ENCODE measurements at regions not wholly inside any gene's neighbourhood (a gene's known extent, or its start where the extent isn't known, plus 50 kb on each side); places are given as distances from the start of the nearest gene placed in this dataset.

DNA sequence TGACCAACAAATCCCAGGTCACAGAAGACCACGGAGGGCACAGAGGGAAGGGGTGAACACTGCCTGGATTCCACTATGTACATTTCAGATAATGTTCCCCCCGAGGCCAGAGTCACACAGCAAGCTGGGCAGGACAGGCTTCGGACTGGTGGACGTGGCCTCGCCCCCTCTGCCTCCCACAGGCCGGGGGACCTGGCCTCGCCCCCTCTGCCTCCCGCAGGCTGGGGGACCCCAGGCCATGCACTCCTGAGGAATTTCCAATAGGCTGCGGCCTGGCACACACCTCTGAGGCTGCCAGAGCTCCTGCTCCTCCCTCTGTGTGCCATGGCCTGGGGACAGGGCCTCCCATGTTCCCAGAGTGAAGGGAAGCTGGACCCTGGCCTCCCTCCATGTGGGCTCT is 1352.8 kb downstream of the BRD1 start:
- TF ChIP-seq ZFX (IDR thresholded peaks at IDR 0.05; ENCODE audit: borderline replicate concordance), result no peak
- TF ChIP-seq, protein P1, sequence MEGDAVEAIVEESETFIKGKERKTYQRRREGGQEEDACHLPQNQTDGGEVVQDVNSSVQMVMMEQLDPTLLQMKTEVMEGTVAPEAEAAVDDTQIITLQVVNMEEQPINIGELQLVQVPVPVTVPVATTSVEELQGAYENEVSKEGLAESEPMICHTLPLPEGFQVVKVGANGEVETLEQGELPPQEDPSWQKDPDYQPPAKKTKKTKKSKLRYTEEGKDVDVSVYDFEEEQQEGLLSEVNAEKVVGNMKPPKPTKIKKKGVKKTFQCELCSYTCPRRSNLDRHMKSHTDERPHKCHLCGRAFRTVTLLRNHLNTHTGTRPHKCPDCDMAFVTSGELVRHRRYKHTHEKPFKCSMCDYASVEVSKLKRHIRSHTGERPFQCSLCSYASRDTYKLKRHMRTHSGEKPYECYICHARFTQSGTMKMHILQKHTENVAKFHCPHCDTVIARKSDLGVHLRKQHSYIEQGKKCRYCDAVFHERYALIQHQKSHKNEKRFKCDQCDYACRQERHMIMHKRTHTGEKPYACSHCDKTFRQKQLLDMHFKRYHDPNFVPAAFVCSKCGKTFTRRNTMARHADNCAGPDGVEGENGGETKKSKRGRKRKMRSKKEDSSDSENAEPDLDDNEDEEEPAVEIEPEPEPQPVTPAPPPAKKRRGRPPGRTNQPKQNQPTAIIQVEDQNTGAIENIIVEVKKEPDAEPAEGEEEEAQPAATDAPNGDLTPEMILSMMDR (IDR thresholded peaks at IDR 0.05), result no peak
- H3K27ac ChIP-seq, result no peak overlapping the region

DNA sequence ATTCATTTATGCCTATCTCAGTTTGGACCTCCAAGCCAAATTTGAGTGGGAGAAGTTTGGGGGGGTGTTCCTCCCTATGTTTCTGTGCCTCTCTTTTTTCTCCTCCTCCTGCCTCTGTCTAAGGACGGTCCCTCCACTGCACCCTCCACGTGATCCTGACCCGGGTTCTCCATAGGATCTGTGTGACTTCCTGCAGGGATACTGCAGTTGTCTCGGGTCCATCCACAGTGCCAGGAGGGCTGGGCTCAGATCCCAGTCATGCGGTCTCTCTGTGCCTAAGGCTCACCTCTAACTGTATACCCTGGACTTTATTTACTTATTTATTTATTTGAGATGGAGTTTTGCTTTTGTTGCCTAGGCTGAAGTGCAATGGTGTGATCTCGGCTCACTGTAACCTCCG is 1354.5 kb downstream of the BRD1 start:
- H3K27ac ChIP-seq, result no peak overlapping the region
- TF ChIP-seq, protein P1 (IDR thresholded peaks at IDR 0.05), result no peak
- TF ChIP-seq ZFX (IDR thresholded peaks at IDR 0.05; ENCODE audit: borderline replicate concordance), result no peak

DNA sequence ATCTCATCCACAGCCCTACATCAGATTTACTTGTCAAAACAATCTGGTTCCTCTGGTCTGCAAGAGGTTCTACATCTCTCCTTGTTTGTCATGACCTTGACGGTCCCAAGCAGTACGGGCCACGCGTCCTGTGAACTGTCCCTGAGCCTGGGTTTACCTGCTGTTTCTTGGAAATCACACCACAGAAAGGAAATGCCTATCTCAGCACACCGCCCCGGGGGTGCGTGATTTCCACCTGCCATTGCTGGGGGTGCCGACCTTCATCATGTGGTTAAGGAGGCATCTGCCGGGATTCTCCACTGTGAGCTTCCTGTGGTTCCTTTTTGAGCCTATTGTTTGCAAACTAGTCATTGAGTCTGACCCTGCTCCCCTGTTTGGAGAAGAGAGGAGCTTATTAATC is 1363.4 kb downstream of the BRD1 start:
- no peak overlapping the region for H3K27ac ChIP-seq
- TF ChIP-seq ZFX (IDR thresholded peaks at IDR 0.05; ENCODE audit: borderline replicate concordance), result no peak
- TF ChIP-seq, protein P1 (IDR thresholded peaks at IDR 0.05), result no peak

DNA sequence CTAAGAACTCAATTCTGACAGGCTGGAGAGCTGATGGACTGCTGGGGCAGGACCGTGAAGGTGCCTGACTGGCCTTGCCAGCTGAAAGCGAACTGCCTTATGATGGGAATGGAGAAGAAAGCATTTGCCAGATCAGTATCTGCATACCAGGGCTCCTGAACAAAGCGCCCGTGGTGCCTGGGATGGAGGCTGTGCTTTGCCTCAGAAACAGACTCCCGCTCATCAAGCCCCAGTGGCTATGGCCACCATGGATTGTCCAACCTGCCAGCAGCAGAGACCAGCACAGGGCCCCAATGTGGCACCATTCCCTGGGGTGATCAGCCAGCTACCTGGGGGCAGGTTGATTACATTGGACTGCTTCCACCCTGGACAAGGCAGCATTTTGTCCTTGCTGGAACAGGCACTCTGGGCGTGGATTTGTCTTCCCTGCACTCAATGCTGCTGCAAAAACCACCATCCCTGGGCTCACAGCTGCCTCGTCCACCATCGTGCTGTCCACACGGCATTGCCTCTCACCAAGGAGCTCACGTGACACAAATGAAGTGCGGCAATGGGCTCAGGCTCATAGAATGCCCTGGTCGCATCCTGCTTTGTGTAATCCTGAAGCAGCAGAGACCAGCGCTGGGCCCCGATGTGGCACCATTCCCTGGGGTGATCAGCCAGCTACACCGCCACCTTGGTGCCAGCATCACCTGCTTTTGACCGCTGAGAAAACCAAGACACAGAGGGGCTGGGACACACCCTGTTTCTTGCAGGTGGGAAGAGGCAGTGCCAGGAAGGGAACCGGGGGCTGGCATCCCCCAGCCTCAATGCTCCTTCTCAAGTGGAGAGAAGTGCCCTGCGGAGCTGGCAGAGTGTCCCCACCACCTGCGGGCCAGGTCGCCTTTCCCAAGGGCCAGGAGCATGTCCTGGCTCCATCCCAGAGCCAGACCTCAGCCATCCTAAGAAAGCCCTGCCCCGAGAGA is 1367.5 kb downstream of the BRD1 start:
- TF ChIP-seq ZFX (IDR thresholded peaks at IDR 0.05; ENCODE audit: borderline replicate concordance), result no peak
- TF ChIP-seq, protein P1 (IDR thresholded peaks at IDR 0.05), result no peak

DNA sequence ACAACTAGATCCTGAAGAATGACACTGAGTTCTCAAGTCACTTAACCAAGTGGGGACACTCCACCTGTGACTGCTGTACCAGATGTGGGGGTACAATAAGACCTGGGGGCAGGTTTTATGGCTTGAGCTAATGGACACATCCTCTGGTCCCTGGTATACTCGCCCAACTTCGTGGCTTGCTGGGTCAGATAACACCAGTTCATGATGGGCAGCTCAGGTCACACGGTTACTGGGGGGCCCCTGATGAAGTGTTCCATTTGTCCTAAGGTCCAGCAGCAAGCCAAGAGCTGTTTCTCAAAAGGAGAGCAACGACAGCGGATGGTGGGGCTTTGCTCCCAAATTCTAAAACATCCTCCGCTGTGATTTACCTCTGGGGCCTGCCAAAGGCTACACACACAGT is 1368.4 kb downstream of the BRD1 start:
- TF ChIP-seq ZFX (IDR thresholded peaks at IDR 0.05; ENCODE audit: borderline replicate concordance), result no peak
- TF ChIP-seq, protein P1 (IDR thresholded peaks at IDR 0.05), result no peak
- H3K27ac ChIP-seq, result no peak overlapping the region

More for the DNA sequence above, 1367.5 kb downstream of the BRD1 start:
- no peak overlapping the region for H3K27ac ChIP-seq

DNA sequence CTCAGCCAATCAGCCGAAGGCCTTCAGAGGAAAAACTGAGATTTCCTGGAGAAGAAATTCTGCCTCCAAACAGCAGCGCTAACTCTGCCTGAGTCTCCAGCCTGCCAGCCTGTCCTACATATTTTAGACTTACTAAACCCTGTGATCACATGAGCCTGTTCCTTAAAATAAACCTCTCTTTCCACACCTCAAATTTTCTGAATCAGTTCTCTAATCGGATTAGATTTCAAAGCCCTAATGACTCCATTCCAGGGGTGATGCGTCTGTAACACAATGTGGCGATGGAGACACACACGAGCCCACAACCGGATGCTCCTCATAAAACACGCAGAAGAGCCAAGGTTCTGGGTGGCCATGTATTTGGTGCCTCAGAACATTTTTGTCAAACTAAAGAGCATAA is 1371.2 kb downstream of the BRD1 start:
- TF ChIP-seq, protein P1 (IDR thresholded peaks at IDR 0.05), result no peak
- no peak for TF ChIP-seq ZFX (IDR thresholded peaks at IDR 0.05; ENCODE audit: borderline replicate concordance)
- H3K27ac ChIP-seq, result no peak overlapping the region
